Femur (tissue), 1 donor: ENCODE measurements at regions not wholly inside any gene's neighbourhood (a gene's known extent, or its start where the extent isn't known, plus 50 kb on each side); places are given as distances from the start of the nearest gene placed in this dataset.
A peak's percentile ranks its signal among the peaks of the same experiment; 100 is the strongest.
"Not testable (repeated sequence)": the region's sequence is repeated elsewhere in the genome, so short reads cannot be mapped to it uniquely, and the experiment has no call there.

Experiments used
- DNase-seq: peaks from one replicate; pipeline ENCODE4 v3.0.0-alpha.2; 2017

GRCh38 chr4:170949084-170949483 lies 859.3 kb upstream of the AADAT start:
- DNase-seq, result no peak

GRCh38 chr4:170940043-170940724 lies 850.4 kb upstream of the AADAT start:
- DNase-seq, result no peak

DNA sequence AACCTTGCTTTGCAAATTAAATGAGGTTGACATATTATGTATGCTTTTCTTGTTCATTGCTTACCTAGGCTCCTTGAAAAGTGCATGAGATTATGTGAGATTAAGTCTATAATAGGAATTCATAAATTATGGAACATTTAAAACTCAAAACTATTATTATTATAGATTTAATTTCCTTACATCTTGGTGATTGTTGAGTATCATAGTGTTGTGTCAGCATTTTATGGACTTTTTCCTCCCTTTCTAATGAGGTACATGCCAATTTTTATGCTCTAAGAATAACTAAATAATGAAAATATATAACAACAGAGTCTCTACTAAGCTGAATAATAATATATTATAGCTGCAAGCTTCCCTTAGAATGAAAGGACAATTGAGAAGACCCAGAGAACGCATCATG lies 848.8 kb upstream of the AADAT start:
- DNase-seq, result no peak

GRCh38 chr4:170931321-170931720 lies 841.6 kb upstream of the AADAT start:
- no peak for DNase-seq

- DNase-seq, result no peak
Measured at GRCh38 chr4:170888660-170889059, 798.9 kb upstream of the AADAT start.

GRCh38 chr4:170887396-170887795 lies 797.6 kb upstream of the AADAT start:
- DNase-seq, result no peak

- no peak for DNase-seq
Measured at GRCh38 chr4:170884969-170885570, 795.3 kb upstream of the AADAT start.

- DNase-seq, result not testable (repeated sequence)
Measured at GRCh38 chr4:170881646-170882045, 791.9 kb upstream of the AADAT start.

DNA sequence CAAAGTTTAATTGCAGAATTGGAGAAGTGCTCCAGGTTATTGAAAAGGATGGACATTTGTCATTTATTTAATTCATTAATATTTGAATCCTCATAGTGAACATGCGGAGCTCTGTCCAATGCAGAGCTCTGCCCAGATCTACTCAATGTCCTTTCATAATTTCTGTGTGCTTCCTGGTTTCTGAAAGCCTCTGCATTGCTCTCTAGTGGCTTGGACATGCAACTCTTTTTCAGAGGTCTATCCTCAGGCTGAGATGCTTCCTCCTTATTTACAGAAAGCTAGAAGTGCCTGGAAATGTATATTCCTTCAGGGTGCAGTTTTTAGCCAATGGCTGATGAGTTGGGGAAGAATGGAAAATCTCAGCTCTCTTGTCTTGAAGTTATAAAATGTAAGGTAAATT lies 786.1 kb upstream of the AADAT start:
- DNase-seq, result no peak

- no peak for DNase-seq
Measured at GRCh38 chr4:170872794-170873193, 783.0 kb upstream of the AADAT start.

GRCh38 chr4:170868170-170868569 lies 778.4 kb upstream of the AADAT start:
- no peak for DNase-seq

GRCh38 chr4:170854097-170854496 lies 764.3 kb upstream of the AADAT start:
- no peak for DNase-seq

GRCh38 chr4:170853422-170854021 lies 763.8 kb upstream of the AADAT start:
- DNase-seq, result peak; percentile 35

GRCh38 chr4:170849969-170850368 lies 760.2 kb upstream of the AADAT start:
- DNase-seq, result no peak

DNA sequence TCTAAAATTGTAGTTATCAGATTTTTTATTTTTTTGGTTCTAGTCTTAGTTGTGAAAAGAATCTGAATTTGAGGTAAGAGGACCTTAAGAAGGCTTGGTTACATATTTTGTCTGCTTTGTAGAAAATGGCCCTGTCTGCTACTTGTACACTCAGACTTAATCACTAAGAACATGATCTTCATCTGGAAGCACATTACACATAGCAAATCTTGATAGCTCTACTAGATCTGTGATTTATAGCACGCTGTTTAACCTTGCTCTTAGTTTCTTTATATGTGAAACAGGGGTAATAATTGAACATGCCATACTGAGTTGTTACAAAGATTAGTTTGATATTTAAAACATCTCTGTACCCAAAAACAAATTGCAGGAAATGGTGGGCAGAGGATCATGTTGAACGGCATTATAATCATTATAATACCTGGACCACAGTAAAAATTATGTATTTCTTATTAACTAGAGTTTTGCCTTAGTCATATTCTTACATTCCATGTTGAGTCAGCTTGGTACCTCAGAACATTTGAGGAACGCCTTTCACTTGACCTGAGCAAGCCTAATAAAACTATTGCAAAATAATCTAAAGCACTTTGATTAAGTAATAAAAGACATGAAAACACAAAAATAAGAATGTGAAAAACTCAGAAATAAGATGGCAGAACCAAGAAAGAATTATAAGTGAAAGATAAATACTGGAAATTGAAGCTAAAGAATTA lies 738.0 kb upstream of the AADAT start:
- DNase-seq, result no peak

DNA sequence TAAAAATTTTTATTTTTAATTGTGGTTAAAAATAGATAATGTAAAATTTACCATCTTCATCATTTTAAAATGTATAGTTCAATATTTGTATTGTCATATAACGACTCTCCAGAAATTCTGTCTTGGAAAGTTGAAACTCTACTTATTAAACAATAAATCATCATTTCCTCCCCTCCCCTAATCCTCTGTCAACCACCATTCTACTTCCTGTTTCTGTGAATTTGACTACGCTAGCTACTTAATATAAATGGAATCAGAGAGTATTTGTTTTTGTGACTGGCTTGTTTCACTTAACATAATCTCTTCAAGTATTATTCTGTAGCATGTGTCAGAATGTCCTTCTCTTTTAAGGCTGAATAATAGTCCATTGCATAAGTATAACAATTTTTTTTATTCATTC lies 729.0 kb upstream of the AADAT start:
- DNase-seq, result no peak

DNA sequence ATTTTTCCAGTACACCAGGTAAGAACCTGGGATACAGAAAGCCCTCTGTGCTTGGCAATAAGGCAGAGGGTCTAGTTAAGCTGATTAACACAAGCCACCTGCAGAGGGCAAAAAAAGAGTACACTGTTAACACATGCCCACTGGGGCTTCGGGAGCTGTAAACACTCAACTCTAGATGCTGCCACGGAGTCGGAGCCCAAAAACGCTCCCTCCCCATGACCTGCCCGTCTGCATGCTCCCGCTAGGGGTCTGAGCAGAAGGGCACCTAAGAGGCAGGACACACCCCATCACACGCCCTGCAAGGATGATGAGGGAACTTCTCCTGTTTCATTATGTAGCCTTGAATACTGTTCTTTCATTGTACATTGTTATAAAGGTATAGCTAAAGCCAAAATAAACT lies 715.6 kb upstream of the AADAT start:
- no peak for DNase-seq

DNA sequence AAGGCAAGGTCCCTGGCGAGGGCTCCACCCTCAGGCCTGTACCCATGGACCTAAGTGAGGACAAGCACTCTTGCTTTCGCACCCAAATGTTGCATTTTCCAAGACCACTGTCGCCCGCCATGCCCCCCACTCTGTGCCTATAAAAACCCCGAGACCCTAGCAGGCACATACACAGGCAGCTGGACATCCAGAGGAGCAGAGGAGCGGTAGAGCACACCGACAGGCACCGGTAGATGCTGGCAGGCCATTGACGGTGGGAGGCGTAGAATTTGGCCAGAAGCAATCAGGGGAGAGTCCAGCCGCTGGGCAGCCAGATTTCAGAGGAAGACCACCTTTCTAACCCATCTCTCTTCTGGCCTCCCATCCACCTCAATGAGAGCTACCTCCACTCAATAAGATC lies 715.2 kb upstream of the AADAT start:
- no peak for DNase-seq

DNA sequence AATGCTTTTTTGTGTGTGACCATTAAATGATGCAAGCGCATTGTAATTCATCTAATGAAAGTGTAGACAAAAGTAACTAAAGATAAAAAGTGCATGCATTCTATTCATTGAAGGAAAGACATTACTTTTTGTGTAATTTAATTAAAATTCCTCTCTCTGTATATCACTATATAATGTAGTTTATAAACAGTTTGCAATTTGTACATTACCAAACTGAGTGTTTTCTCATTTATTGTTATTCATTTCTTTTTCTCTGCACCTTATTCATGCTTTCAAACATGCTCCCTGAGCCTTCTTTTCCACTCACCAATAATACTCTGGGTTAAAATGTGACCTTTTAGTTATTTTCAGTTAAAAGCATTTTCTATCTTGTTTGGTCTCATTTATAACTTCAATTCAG lies 713.7 kb upstream of the AADAT start:
- no peak for DNase-seq

DNA sequence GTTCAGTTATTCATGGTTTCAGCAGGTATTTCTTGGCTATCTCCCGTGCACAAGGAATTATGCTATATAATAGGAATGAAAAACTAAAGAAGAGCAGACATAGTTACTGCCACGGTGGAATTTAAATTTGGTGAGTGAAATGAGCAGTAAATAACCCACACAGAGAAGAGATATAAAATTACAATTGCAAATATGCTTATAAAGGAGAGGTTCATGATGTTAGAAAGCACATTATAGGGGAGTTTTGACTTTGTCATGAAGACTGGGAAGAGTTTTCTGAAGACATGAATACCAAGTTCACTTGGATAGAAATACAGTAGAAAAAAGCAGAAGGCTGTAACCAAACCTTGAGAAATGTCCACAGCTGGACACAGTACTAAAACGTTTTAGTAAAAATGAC lies 712.0 kb upstream of the AADAT start:
- no peak for DNase-seq

DNA sequence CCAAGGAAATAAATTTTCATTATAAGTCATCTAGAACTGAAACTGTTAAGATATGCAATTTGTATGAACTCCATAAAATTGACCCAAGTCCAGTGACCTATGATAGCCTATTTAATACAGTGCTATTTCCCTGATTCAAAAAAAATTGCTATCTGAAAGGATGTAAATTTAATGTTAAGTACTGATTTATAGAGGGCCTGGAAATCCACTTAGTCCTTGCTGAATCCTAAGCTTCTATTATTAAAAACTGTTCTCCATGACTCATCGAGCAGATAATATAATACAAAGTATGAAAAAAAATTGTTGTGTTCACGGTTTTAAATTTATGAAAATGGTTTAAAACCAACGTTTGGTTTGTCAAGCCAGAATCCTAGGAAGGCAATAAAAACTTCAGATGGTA lies 704.8 kb upstream of the AADAT start:
- DNase-seq, result no peak

DNA sequence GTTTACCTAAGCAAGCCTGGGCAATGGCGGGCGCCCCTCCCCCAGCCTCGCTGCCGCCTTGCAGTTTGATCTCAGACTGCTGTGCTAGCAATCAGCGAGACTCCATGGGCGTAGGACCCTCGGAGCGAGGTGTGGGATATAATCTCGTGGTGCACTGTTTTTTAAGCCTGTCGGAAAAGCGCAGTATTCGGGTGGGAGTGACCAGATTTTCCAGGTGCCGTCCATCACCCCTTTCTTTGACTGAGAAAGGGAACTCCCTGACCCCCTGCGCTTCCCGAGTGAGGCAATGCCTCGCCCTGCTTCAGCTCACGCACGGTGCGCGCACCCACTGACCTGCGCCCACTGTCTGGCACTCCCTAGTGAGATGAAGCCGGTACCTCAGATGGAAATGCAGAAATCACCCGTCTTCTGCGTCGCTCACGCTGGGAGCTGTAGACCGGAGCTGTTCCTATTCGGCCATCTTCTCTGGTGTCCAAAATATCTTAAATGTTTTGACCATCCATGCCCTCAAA lies 698.8 kb upstream of the AADAT start:
- not testable (repeated sequence) for DNase-seq

- DNase-seq, result no peak
Measured at GRCh38 chr4:170777663-170778062, 687.9 kb upstream of the AADAT start.

DNA sequence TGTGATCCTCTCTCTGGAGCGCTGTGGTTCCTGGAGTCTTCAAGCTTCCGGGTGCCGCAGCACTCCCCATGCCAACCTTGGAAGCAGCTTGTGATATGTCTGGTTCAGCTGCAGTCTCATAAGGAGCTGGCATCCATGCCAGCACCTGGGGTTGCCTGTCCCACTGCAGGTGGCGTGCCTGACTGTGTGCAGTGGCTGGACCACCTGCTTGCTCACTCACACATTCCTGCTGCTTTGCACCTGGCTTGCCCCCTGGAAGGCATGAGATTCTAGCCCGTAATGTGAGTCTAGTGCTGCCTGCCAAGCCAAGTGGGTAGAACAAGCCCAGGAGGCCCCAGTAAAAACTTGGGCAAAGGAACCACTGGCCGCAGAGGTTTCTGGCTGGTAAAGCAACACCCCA lies 687.2 kb upstream of the AADAT start:
- DNase-seq, result no peak
